ENCODE measurements at regions not wholly inside any gene's neighbourhood (a gene's known extent, or its start where the extent isn't known, plus 50 kb on each side); places are given as distances from the start of the nearest gene placed in this dataset.

- Histone ChIP-seq H3K4me1 (ENCODE audit: control insufficient read depth in 5 of 5, insufficient read depth in 5 of 5, low read length in 5 of 5) (peaks cover 4 to 23% (median 11%) of the 10 kb centered on the region in 5 donors), H3K27me3 (ENCODE audit: control insufficient read depth in 5 of 5, insufficient read depth in 4 of 5, low read length in 5 of 5) (no peaks in the 10 kb centered on the region), H3K9me3 (ENCODE audit: control insufficient read depth in 5 of 5, low read length in 5 of 5) (peaks cover 7 to 12% (median 10%) of the 10 kb centered on the region in 5 donors), H3K36me3 (ENCODE audit: control insufficient read depth in 5 of 5, insufficient read depth in 5 of 5, low read length in 5 of 5) (no peaks in the 10 kb centered on the region), H3K4me3 (ENCODE audit: low read depth in 1 of 5, low read length in 5 of 5) (peak overlapping the region in 1 of 5 donors; percentile 24), H3K27ac (ENCODE audit: low read depth, low read length) (peak overlapping the region; percentile 59), H3K9ac (ENCODE audit: low read length in 5 of 5) (no peak overlapping the region)
Observed at GRCh38 chr10:4043897-4044665, 259.1 kb upstream of the KLF6 start.

DNA sequence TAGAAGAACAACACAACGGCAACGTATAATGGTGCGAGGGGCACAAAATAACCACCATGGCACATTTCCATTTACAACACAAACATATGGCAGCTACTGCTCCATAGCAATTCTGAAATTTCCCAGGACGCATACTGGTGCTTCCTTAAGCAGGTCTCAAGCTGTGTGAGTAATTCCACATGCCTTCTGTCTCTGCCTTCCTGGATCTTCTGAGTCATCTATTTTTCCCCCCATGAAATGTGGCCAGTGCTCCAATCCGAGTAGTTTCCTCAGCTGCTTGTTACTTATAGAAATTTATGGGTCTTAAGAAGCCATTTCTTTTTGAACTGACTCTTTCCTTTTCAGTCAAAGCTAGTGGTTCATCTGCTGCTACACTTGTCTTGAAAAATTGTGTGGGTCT lies 256.6 kb upstream of the KLF6 start:
- Histone ChIP-seq H3K9me3 (ENCODE audit: control insufficient read depth in 5 of 5, low read length in 5 of 5) (peaks cover 7 to 12% (median 10%) of the 10 kb centered on the region in 5 donors), H3K4me1 (ENCODE audit: control insufficient read depth in 5 of 5, insufficient read depth in 5 of 5, low read length in 5 of 5) (peaks cover 0 to 18% (median 4%) of the 10 kb centered on the region in 5 donors), H3K27ac (ENCODE audit: low read depth, low read length) (no peak overlapping the region), H3K9ac (ENCODE audit: low read length in 5 of 5) (no peak overlapping the region), H3K27me3 (ENCODE audit: control insufficient read depth in 5 of 5, insufficient read depth in 4 of 5, low read length in 5 of 5) (no peaks in the 10 kb centered on the region), H3K4me3 (ENCODE audit: low read depth in 1 of 5, low read length in 5 of 5) (peak overlapping the region in 1 of 5 donors; percentile 23), H3K36me3 (ENCODE audit: control insufficient read depth in 5 of 5, insufficient read depth in 5 of 5, low read length in 5 of 5) (no peaks in the 10 kb centered on the region)

- H3K9ac ChIP-seq (ENCODE audit: low read length in 5 of 5), result no peak overlapping the region
- no peak overlapping the region for H3K4me3 ChIP-seq (ENCODE audit: low read depth in 1 of 5, low read length in 5 of 5)
- peaks cover 7 to 12% (median 10%) of the 10 kb centered on the region in 5 donors for H3K9me3 ChIP-seq (ENCODE audit: control insufficient read depth in 5 of 5, low read length in 5 of 5)
- H3K27ac ChIP-seq (ENCODE audit: low read depth, low read length), result no peak overlapping the region
- H3K36me3 ChIP-seq (ENCODE audit: control insufficient read depth in 5 of 5, insufficient read depth in 5 of 5, low read length in 5 of 5), result no peaks in the 10 kb centered on the region
- H3K27me3 ChIP-seq (ENCODE audit: control insufficient read depth in 5 of 5, insufficient read depth in 4 of 5, low read length in 5 of 5), result no peaks in the 10 kb centered on the region
- H3K4me1 ChIP-seq (ENCODE audit: control insufficient read depth in 5 of 5, insufficient read depth in 5 of 5, low read length in 5 of 5), result peaks cover 3 to 13% (median 12%) of the 10 kb centered on the region in 5 donors
Observed at GRCh38 chr10:4038000-4038399, 253.0 kb upstream of the KLF6 start.

- Histone ChIP-seq H3K4me3 (ENCODE audit: low read depth in 1 of 5, low read length in 5 of 5) (peak overlapping the region in 4 of 5 donors; percentile 46 to 72 (median 65)), H3K4me1 (ENCODE audit: control insufficient read depth in 5 of 5, insufficient read depth in 5 of 5, low read length in 5 of 5) (peaks cover 3 to 13% (median 10%) of the 10 kb centered on the region in 5 donors), H3K36me3 (ENCODE audit: control insufficient read depth in 5 of 5, insufficient read depth in 5 of 5, low read length in 5 of 5) (no peaks in the 10 kb centered on the region), H3K9me3 (ENCODE audit: control insufficient read depth in 5 of 5, low read length in 5 of 5) (no peaks in the 10 kb centered on the region), H3K27ac (ENCODE audit: low read depth, low read length) (peak overlapping the region; percentile 32), H3K9ac (ENCODE audit: low read length in 5 of 5) (peak overlapping the region in 1 of 5 donors; percentile 43), H3K27me3 (ENCODE audit: control insufficient read depth in 5 of 5, insufficient read depth in 4 of 5, low read length in 5 of 5) (no peaks in the 10 kb centered on the region)
Observed at GRCh38 chr10:4035599-4035945, 250.6 kb upstream of the KLF6 start.

- peak overlapping the region; percentile 46 to 72 (median 60) for H3K4me3 ChIP-seq (ENCODE audit: low read depth in 1 of 5, low read length in 5 of 5)
- peak overlapping the region; percentile 32 for H3K27ac ChIP-seq (ENCODE audit: low read depth, low read length)
- no peaks in the 10 kb centered on the region for H3K36me3 ChIP-seq (ENCODE audit: control insufficient read depth in 5 of 5, insufficient read depth in 5 of 5, low read length in 5 of 5)
- H3K4me1 ChIP-seq (ENCODE audit: control insufficient read depth in 5 of 5, insufficient read depth in 5 of 5, low read length in 5 of 5), result peaks cover 3 to 13% (median 10%) of the 10 kb centered on the region in 5 donors
- H3K9me3 ChIP-seq (ENCODE audit: control insufficient read depth in 5 of 5, low read length in 5 of 5), result no peaks in the 10 kb centered on the region
- H3K9ac ChIP-seq (ENCODE audit: low read length in 5 of 5), result peak overlapping the region in 3 of 5 donors; percentile 9 to 43 (median 16)
- no peaks in the 10 kb centered on the region for H3K27me3 ChIP-seq (ENCODE audit: control insufficient read depth in 5 of 5, insufficient read depth in 4 of 5, low read length in 5 of 5)
Observed at GRCh38 chr10:4034907-4035598, 250.0 kb upstream of the KLF6 start.

GRCh38 chr10:4033341-4033896 lies 248.4 kb upstream of the KLF6 start:
- H3K4me1 ChIP-seq (ENCODE audit: control insufficient read depth in 5 of 5, insufficient read depth in 5 of 5, low read length in 5 of 5), result peaks cover 3 to 13% (median 10%) of the 10 kb centered on the region in 5 donors
- H3K27me3 ChIP-seq (ENCODE audit: control insufficient read depth in 5 of 5, insufficient read depth in 4 of 5, low read length in 5 of 5), result no peaks in the 10 kb centered on the region
- H3K9me3 ChIP-seq (ENCODE audit: control insufficient read depth in 5 of 5, low read length in 5 of 5), result no peaks in the 10 kb centered on the region
- no peak overlapping the region for H3K27ac ChIP-seq (ENCODE audit: low read depth, low read length)
- no peak overlapping the region for H3K9ac ChIP-seq (ENCODE audit: low read length in 5 of 5)
- no peaks in the 10 kb centered on the region for H3K36me3 ChIP-seq (ENCODE audit: control insufficient read depth in 5 of 5, insufficient read depth in 5 of 5, low read length in 5 of 5)
- no peak overlapping the region for H3K4me3 ChIP-seq (ENCODE audit: low read depth in 1 of 5, low read length in 5 of 5)

GRCh38 chr10:4029866-4030265 lies 244.9 kb upstream of the KLF6 start:
- H3K9ac ChIP-seq (ENCODE audit: low read length in 5 of 5), result no peak overlapping the region
- no peaks in the 10 kb centered on the region for H3K9me3 ChIP-seq (ENCODE audit: control insufficient read depth in 5 of 5, low read length in 5 of 5)
- H3K27me3 ChIP-seq (ENCODE audit: control insufficient read depth in 5 of 5, insufficient read depth in 4 of 5, low read length in 5 of 5), result no peaks in the 10 kb centered on the region
- H3K27ac ChIP-seq (ENCODE audit: low read depth, low read length), result no peak overlapping the region
- H3K4me3 ChIP-seq (ENCODE audit: low read depth in 1 of 5, low read length in 5 of 5), result no peak overlapping the region
- H3K36me3 ChIP-seq (ENCODE audit: control insufficient read depth in 5 of 5, insufficient read depth in 5 of 5, low read length in 5 of 5), result no peaks in the 10 kb centered on the region
- H3K4me1 ChIP-seq (ENCODE audit: control insufficient read depth in 5 of 5, insufficient read depth in 5 of 5, low read length in 5 of 5), result peaks cover 0 to 11% (median 9%) of the 10 kb centered on the region in 5 donors

DNA sequence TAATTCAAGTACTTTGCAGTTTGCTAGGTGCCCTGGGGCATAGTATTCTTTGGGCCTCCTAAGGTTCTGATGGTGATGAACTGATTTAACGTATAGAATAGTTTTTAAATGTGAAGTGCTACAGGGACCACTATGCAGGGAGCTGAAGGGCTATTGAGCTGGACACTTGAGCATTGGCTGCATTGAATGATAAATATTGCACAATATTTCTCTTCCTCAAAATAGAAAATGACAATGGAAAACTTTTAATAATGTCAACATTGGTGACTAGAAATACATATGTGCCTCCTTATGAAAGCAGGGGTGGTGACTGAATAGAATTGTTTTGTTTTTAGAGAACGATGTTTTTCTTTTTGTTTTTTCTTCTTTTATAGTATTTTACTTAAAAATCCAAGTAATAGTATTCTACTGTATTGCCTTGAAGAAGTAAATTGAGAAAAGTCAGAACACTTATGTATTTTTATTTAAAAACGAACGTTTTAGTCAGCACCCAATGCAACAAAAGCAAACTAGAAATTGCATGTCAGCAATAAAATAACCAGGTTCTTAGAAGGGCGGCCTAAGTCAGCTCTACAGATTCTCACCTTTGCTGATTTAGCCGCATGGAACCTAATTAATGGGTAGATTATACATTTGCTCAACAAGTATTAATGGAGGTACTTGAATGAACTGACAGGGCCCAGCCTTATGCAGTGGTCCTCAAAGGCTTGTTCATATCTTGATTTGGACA lies 244.0 kb upstream of the KLF6 start:
- Histone ChIP-seq H3K36me3 (ENCODE audit: control insufficient read depth in 5 of 5, insufficient read depth in 5 of 5, low read length in 5 of 5) (no peaks in the 10 kb centered on the region), H3K9ac (ENCODE audit: low read length in 5 of 5) (no peak overlapping the region), H3K27me3 (ENCODE audit: control insufficient read depth in 5 of 5, insufficient read depth in 4 of 5, low read length in 5 of 5) (no peaks in the 10 kb centered on the region), H3K27ac (ENCODE audit: low read depth, low read length) (no peak overlapping the region), H3K4me1 (ENCODE audit: control insufficient read depth in 5 of 5, insufficient read depth in 5 of 5, low read length in 5 of 5) (peaks cover 0 to 12% (median 11%) of the 10 kb centered on the region in 5 donors), H3K9me3 (ENCODE audit: control insufficient read depth in 5 of 5, low read length in 5 of 5) (no peaks in the 10 kb centered on the region), H3K4me3 (ENCODE audit: low read depth in 1 of 5, low read length in 5 of 5) (no peak overlapping the region)

GRCh38 chr10:4028027-4028471 lies 243.0 kb upstream of the KLF6 start:
- no peak overlapping the region for H3K27ac ChIP-seq (ENCODE audit: low read depth, low read length)
- no peak overlapping the region for H3K4me3 ChIP-seq (ENCODE audit: low read depth in 1 of 5, low read length in 5 of 5)
- no peak overlapping the region for H3K9ac ChIP-seq (ENCODE audit: low read length in 5 of 5)
- peaks cover 0 to 12% (median 11%) of the 10 kb centered on the region in 5 donors for H3K4me1 ChIP-seq (ENCODE audit: control insufficient read depth in 5 of 5, insufficient read depth in 5 of 5, low read length in 5 of 5)
- H3K36me3 ChIP-seq (ENCODE audit: control insufficient read depth in 5 of 5, insufficient read depth in 5 of 5, low read length in 5 of 5), result no peaks in the 10 kb centered on the region
- no peaks in the 10 kb centered on the region for H3K27me3 ChIP-seq (ENCODE audit: control insufficient read depth in 5 of 5, insufficient read depth in 4 of 5, low read length in 5 of 5)
- no peaks in the 10 kb centered on the region for H3K9me3 ChIP-seq (ENCODE audit: control insufficient read depth in 5 of 5, low read length in 5 of 5)
